GM12878 (cell line): ENCODE measurements at regions not wholly inside any gene's neighbourhood (a gene's known extent, or its start where the extent isn't known, plus 50 kb on each side); places are given as distances from the start of the nearest gene placed in this dataset.

Source experiments
- ATAC-seq: fragments of 200-7000 bp; cut with Tn5 transposase; 3 replicates; pipeline ENCODE4 v1.9.1; 2020; ENCODE audit warnings: mild to moderate bottlenecking, moderate library complexity
- BruUV-seq: library from RNA; stranded (reverse); fragments of 400-500 nt; replicated peaks from 2 replicates; lab custom pipeline; 2021; lab: Mats Ljungman, UMichigan
- CTCF ChIA-PET: fragments of 300-600 bp; sonication (Branson Sonifier 250); formaldehyde crosslinking; extraction: SDS; loops from one replicate; lab custom pipeline; 2021; ENCODE audit warnings: inconsistent platforms; lab: Yijun Ruan, JAX
- POLR2A ChIA-PET: fragments of 350-600 bp; formaldehyde crosslinking; extraction: SDS; loops from one replicate; lab custom pipeline; 2021; ENCODE audit warnings: inconsistent platforms; lab: Charles Lee
- RAD21 ChIA-PET: fragments of 300-600 bp; sonication (Branson Sonifier 250); formaldehyde crosslinking; loops from one replicate; lab custom pipeline; 2023; ENCODE audit warnings: antibody characterized with exemption; ENCODE audit not compliant: unreplicated experiment; lab: Charles Lee
- SMC1A ChIA-PET: fragments of 300-600 bp; sonication (Branson Sonifier 250); formaldehyde crosslinking; loops from one replicate; lab custom pipeline; 2023; ENCODE audit not compliant: unreplicated experiment, uncharacterized antibody; lab: Charles Lee
- DNase-seq: peaks from one replicate; pipeline ENCODE4 v3.0.0-alpha.2; 2011; ENCODE audit warnings: low read depth, low spot score
- FAIRE-seq: peaks from 3 replicates; lab custom pipeline; 2011; peaks lifted over from hg19 to GRCh38; lab: Jason Lieb, UNC
- H2AFZ ChIP-seq: 2 replicates; pipeline ENCODE4 v1.6.0; 2011; ENCODE audit warnings: low read depth, low read length, control low read depth; ENCODE audit not compliant: control insufficient read depth
- H3K27ac ChIP-seq: 2 replicates; pipeline ENCODE4 v1.5.1; 2011; ENCODE audit warnings: control low read depth; ENCODE audit not compliant: control insufficient read depth, insufficient read depth
- H3K27me3 ChIP-seq, 2 experiments: replicated peaks in 1 of 2; 2 replicates each; pipeline versions ENCODE4 v1.6.0 to v1.6.1; 2011; ENCODE audit warnings: low read length in 1 of 2; ENCODE audit not compliant: control insufficient read depth in 2 of 2, insufficient read depth in 2 of 2
- H3K36me3 ChIP-seq, 2 experiments: 2 replicates each; pipeline ENCODE4 v1.5.1; 2011; ENCODE audit warnings: low read length in 1 of 2; ENCODE audit not compliant: control insufficient read depth in 2 of 2, insufficient read depth in 2 of 2
- H3K4me1 ChIP-seq: 2 replicates; pipeline ENCODE4 v1.6.1; 2011; ENCODE audit warnings: mild to moderate bottlenecking, low read length, moderate library complexity, mixed read lengths; ENCODE audit not compliant: control insufficient read depth, insufficient read depth
- H3K4me2 ChIP-seq: 2 replicates; pipeline ENCODE4 v1.6.0; 2011; ENCODE audit warnings: control low read depth; ENCODE audit not compliant: control insufficient read depth, insufficient read depth
- H3K4me3 ChIP-seq: fragments of 200-600 bp; sonication (generic); 2 replicates; pipeline ENCODE4 v1.5.1; 2016
- H3K79me2 ChIP-seq: 2 replicates; pipeline ENCODE4 v1.6.0; 2011; ENCODE audit warnings: low read length; ENCODE audit not compliant: control insufficient read depth, insufficient read depth
- H3K9ac ChIP-seq: 2 replicates; pipeline ENCODE4 v1.8.0; 2011; ENCODE audit warnings: low read length, control low read depth, mixed read lengths; ENCODE audit not compliant: control insufficient read depth, insufficient read depth
- H3K9me3 ChIP-seq: replicated peaks from 3 replicates; pipeline ENCODE4 v1.5.1; 2011; ENCODE audit warnings: mild to moderate bottlenecking, low read length; ENCODE audit not compliant: control insufficient read depth, insufficient read depth
- H4K20me1 ChIP-seq: 2 replicates; pipeline ENCODE4 v1.6.0; 2011; ENCODE audit not compliant: control insufficient read depth, insufficient read depth
- ASH2L ChIP-seq: fragments of 300-600, 200-600 bp; sonication (generic); IDR thresholded peaks from 2 replicates; pipeline ENCODE4 v1.6.1; 2017; ENCODE audit warnings: low read depth, mild to moderate bottlenecking, borderline replicate concordance
- CHD2 ChIP-seq: IDR thresholded peaks from 2 replicates; pipeline ENCODE4 v1.6.1; 2011; ENCODE audit warnings: low read depth, low read length, improper control_type of control experiment, borderline replicate concordance
- CHD4 ChIP-seq: fragments of 200-600 bp; sonication (generic); IDR thresholded peaks from 2 replicates; pipeline ENCODE4 v1.6.1; 2016; ENCODE audit warnings: mild to moderate bottlenecking
- EGR1 ChIP-seq, 2 experiments: IDR thresholded peaks; 1 replicate in 1 of 2; 2 replicates in 1 of 2; pipeline ENCODE4 v1.6.1; 2011 to 2012; ENCODE audit warnings: low read depth in 2 of 2, low read length in 2 of 2, borderline replicate concordance in 1 of 2, mild to moderate bottlenecking in 1 of 2, moderate library complexity in 1 of 2
- FOXM1 ChIP-seq: IDR thresholded peaks from 2 replicates; pipeline ENCODE4 v1.6.1; 2012; ENCODE audit warnings: low read depth, mild to moderate bottlenecking, inconsistent platforms, low read length, moderate library complexity
- HDGF ChIP-seq: fragments of 450-650 bp; IDR thresholded peaks from 2 replicates; pipeline ENCODE4 v1.6.1; 2016; ENCODE audit warnings: antibody characterized with exemption
- IKZF2 ChIP-seq, 2 experiments: fragments of 450-650 bp; IDR thresholded peaks; 2 replicates each; pipeline ENCODE4 v1.6.1; 2017; ENCODE audit warnings: mild to moderate bottlenecking in 2 of 2, moderate library complexity in 2 of 2
- MEF2B ChIP-seq: fragments of 450-650 bp; IDR thresholded peaks from 2 replicates; pipeline ENCODE4 v1.6.1; 2018; ENCODE audit warnings: mild to moderate bottlenecking, moderate library complexity; ENCODE audit not compliant: partially characterized antibody, poor library complexity, severe bottlenecking
- MYC ChIP-seq: IDR thresholded peaks from 2 replicates; pipeline ENCODE4 v1.6.1; 2011; ENCODE audit warnings: mild to moderate bottlenecking, low read length, moderate library complexity, inconsistent platforms; ENCODE audit not compliant: insufficient read depth, insufficient replicate concordance, insufficient read length, severe bottlenecking
- SMAD1 ChIP-seq: fragments of 450-650 bp; IDR thresholded peaks from 2 replicates; pipeline ENCODE4 v1.6.1; 2018; ENCODE audit warnings: mild to moderate bottlenecking, low read depth; ENCODE audit not compliant: partially characterized antibody
- SMC3 ChIP-seq: IDR thresholded peaks from 2 replicates; pipeline ENCODE4 v1.6.1; 2011; ENCODE audit warnings: low read length, improper control_type of control experiment, borderline replicate concordance
- ZZZ3 ChIP-seq: IDR thresholded peaks from 2 replicates; pipeline ENCODE4 v1.6.1; 2011; ENCODE audit warnings: low read depth; ENCODE audit not compliant: control insufficient read depth, insufficient read length
- in situ Hi-C: fragments of 300-500 bp; cut with MboI; formaldehyde crosslinking; loops from 9 replicates; pipeline ENCODE4 v1.14.3; 2018; ENCODE audit warnings: mixed read lengths
- intact Hi-C: fragments of 100-400 bp; cut with micrococcal nuclease; formaldehyde crosslinking; loops from one replicate; pipeline ENCODE4 v1.14.2; 2022; ENCODE audit not compliant: unreplicated experiment
- TF ChIP-seq, protein P1 (sequence below): fragments of 450-650 bp; IDR thresholded peaks from 2 replicates; pipeline ENCODE4 v1.6.1; 2016; ENCODE audit warnings: mild to moderate bottlenecking
- TF ChIP-seq, protein P2 (sequence below): fragments of 450-650 bp; IDR thresholded peaks from 2 replicates; pipeline ENCODE4 v1.6.1; 2017; ENCODE audit warnings: mild to moderate bottlenecking, moderate library complexity
- TF ChIP-seq, protein P3 (sequence below): fragments of 450-650 bp; formaldehyde crosslinking; IDR thresholded peaks from 2 replicates; pipeline ENCODE4 v1.4.0; 2022; ENCODE audit warnings: mild to moderate bottlenecking, moderate library complexity

DNA sequence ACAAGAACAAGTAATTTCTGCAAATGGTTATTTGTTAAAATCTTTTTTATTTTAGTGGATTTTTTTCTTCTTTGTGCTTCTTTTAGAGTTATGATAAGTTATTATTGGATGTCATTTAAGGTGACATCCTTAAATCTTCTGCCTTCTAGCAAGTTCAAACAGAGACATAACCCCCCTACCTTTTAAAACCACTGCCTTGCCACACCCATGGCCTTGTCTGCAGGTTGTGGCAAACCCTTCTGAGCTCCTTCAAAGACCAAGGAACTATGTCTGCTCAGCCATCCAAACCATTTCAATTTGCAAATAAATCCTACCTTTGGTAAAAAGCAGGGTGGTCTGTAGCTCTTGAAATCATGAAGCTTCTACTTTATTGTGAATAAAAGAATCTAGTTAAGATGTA is 241.6 kb downstream of the FAM76B start:
- no peak overlapping the region for H2AFZ ChIP-seq
- H3K4me2 ChIP-seq = no peak overlapping the region
- H3K36me3 ChIP-seq = no peaks in the 10 kb centered on the region
- no peaks in the 10 kb centered on the region for H3K27me3 ChIP-seq
- intact Hi-C loops = no loop called here
- no TSS peak for BruUV-seq
- no peak for DNase-seq
- no peak for ATAC-seq
- H3K4me3 ChIP-seq = no peak overlapping the region
- ChIA-PET SMC1A (interaction anchor here (8.1 kb wide), 1 partner anchor 8 kb away, joined by 55 read pairs; no protein-coding TSS in a partner anchor), CTCF (interaction anchor here (0.9 to 1.8 kb wide), 3 partner anchors 9 to 157 kb away, joined by 3 to 6 read pairs (median 4); no protein-coding TSS in a partner anchor), POLR2A (no interaction called here), RAD21 (interaction anchor here (1.2 kb wide), 1 partner anchor 9 kb away, joined by 3 read pairs; no protein-coding TSS in a partner anchor)
- H4K20me1 ChIP-seq = no peaks in the 10 kb centered on the region
- H3K9me3 ChIP-seq = no peaks in the 10 kb centered on the region; the same call in 2 of the 3 replicates
- H3K4me1 ChIP-seq = no peaks in the 10 kb centered on the region
- in situ Hi-C loops = no loop called here
- no peak overlapping the region for H3K9ac ChIP-seq
- no peak overlapping the region for H3K27ac ChIP-seq
- FAIRE-seq = no peak
- H3K79me2 ChIP-seq = no peaks in the 10 kb centered on the region
- TF ChIP-seq MEF2B (no peak), IKZF2 (IDR thresholded peaks at IDR 0.05) (no peak), EGR1 (IDR thresholded peaks at IDR 0.05; ENCODE audit: borderline replicate concordance in 1 of 2, low read depth in 2 of 2, low read length in 2 of 2) (no peak), ASH2L (no peak), CHD2 (no peak), FOXM1 (no peak), ZZZ3 (no peak), SMC3 (no peak), CHD4 (no peak), HDGF (no peak), SMAD1 (no peak), MYC (no peak)
- TF ChIP-seq, protein P1, sequence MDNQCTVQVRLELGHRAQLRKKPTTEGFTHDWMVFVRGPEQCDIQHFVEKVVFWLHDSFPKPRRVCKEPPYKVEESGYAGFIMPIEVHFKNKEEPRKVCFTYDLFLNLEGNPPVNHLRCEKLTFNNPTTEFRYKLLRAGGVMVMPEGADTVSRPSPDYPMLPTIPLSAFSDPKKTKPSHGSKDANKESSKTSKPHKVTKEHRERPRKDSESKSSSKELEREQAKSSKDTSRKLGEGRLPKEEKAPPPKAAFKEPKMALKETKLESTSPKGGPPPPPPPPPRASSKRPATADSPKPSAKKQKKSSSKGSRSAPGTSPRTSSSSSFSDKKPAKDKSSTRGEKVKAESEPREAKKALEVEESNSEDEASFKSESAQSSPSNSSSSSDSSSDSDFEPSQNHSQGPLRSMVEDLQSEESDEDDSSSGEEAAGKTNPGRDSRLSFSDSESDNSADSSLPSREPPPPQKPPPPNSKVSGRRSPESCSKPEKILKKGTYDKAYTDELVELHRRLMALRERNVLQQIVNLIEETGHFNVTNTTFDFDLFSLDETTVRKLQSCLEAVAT = no peak
- TF ChIP-seq, protein P2, sequence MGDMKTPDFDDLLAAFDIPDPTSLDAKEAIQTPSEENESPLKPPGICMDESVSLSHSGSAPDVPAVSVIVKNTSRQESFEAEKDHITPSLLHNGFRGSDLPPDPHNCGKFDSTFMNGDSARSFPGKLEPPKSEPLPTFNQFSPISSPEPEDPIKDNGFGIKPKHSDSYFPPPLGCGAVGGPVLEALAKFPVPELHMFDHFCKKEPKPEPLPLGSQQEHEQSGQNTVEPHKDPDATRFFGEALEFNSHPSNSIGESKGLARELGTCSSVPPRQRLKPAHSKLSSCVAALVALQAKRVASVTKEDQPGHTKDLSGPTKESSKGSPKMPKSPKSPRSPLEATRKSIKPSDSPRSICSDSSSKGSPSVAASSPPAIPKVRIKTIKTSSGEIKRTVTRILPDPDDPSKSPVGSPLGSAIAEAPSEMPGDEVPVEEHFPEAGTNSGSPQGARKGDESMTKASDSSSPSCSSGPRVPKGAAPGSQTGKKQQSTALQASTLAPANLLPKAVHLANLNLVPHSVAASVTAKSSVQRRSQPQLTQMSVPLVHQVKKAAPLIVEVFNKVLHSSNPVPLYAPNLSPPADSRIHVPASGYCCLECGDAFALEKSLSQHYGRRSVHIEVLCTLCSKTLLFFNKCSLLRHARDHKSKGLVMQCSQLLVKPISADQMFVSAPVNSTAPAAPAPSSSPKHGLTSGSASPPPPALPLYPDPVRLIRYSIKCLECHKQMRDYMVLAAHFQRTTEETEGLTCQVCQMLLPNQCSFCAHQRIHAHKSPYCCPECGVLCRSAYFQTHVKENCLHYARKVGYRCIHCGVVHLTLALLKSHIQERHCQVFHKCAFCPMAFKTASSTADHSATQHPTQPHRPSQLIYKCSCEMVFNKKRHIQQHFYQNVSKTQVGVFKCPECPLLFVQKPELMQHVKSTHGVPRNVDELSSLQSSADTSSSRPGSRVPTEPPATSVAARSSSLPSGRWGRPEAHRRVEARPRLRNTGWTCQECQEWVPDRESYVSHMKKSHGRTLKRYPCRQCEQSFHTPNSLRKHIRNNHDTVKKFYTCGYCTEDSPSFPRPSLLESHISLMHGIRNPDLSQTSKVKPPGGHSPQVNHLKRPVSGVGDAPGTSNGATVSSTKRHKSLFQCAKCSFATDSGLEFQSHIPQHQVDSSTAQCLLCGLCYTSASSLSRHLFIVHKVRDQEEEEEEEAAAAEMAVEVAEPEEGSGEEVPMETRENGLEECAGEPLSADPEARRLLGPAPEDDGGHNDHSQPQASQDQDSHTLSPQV = no peak
- TF ChIP-seq, protein P3, sequence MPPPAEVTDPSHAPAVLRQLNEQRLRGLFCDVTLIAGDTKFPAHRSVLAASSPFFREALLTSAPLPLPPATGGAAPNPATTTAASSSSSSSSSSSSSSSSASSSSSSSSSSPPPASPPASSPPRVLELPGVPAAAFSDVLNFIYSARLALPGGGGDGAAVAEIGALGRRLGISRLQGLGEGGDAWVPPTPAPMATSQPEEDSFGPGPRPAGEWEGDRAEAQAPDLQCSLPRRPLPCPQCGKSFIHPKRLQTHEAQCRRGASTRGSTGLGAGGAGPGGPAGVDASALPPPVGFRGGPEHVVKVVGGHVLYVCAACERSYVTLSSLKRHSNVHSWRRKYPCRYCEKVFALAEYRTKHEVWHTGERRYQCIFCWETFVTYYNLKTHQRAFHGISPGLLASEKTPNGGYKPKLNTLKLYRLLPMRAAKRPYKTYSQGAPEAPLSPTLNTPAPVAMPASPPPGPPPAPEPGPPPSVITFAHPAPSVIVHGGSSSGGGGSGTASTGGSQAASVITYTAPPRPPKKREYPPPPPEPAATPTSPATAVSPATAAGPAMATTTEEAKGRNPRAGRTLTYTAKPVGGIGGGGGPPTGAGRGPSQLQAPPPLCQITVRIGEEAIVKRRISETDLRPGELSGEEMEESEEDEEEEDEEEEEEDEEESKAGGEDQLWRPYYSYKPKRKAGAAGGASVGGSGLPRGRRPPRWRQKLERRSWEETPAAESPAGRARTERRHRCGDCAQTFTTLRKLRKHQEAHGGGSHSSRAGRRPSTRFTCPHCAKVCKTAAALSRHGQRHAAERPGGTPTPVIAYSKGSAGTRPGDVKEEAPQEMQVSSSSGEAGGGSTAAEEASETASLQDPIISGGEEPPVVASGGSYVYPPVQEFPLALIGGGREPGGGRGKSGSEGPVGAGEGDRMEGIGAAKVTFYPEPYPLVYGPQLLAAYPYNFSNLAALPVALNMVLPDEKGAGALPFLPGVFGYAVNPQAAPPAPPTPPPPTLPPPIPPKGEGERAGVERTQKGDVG = no peak
